ENCODE measurements at regions not wholly inside any gene's neighbourhood (a gene's known extent, or its start where the extent isn't known, plus 50 kb on each side); places are given as distances from the start of the nearest gene placed in this dataset.

- TF ChIP-seq, protein P1, sequence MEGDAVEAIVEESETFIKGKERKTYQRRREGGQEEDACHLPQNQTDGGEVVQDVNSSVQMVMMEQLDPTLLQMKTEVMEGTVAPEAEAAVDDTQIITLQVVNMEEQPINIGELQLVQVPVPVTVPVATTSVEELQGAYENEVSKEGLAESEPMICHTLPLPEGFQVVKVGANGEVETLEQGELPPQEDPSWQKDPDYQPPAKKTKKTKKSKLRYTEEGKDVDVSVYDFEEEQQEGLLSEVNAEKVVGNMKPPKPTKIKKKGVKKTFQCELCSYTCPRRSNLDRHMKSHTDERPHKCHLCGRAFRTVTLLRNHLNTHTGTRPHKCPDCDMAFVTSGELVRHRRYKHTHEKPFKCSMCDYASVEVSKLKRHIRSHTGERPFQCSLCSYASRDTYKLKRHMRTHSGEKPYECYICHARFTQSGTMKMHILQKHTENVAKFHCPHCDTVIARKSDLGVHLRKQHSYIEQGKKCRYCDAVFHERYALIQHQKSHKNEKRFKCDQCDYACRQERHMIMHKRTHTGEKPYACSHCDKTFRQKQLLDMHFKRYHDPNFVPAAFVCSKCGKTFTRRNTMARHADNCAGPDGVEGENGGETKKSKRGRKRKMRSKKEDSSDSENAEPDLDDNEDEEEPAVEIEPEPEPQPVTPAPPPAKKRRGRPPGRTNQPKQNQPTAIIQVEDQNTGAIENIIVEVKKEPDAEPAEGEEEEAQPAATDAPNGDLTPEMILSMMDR (optimal IDR thresholded peaks at IDR 0.05 in 1 of 3, IDR thresholded peaks at IDR 0.05 in 1 of 3, conservative IDR thresholded peaks at IDR 0.05 in 1 of 3; ENCODE audit: extremely low read depth in 1 of 3, insufficient read depth in 2 of 3, low read length in 3 of 3) = no peak
- no peak for TF ChIP-seq EZH2 (IDR thresholded peaks at IDR 0.05; ENCODE audit: low read length)
Observed at GRCh38 chr6:21827425-21828202, 234.1 kb downstream of the SOX4 start.

All from keratinocyte (primary cell).